ENCODE measurements at regions not wholly inside any gene's neighbourhood (a gene's known extent, or its start where the extent isn't known, plus 50 kb on each side); places are given as distances from the start of the nearest gene placed in this dataset.

- no peaks in the 10 kb centered on the region for H3K36me3 ChIP-seq (ENCODE audit: insufficient read depth, low read length)
- H3K4me1 ChIP-seq (ENCODE audit: insufficient read depth, low read length), result no peaks in the 10 kb centered on the region
- H3K9me3 Mint-ChIP-seq, result peaks cover 0 to 4% (median 0%) of the 10 kb centered on the region in 8 donors
- ChIA-PET POLR2A (ENCODE audit: partially characterized antibody) (no interaction called here), CTCF (ENCODE audit: partially characterized antibody) (no interaction called here)
- H3K36me3 Mint-ChIP-seq, result no peaks in the 10 kb centered on the region
- no peak for DNase-seq
- no peak overlapping the region for H3K4me3 Mint-ChIP-seq
- H3K9me3 ChIP-seq (ENCODE audit: control insufficient read depth in 1 of 2, low read length in 2 of 2), result no peaks in the 10 kb centered on the region
- H3K27ac Mint-ChIP-seq, result no peak overlapping the region
- H3K4me1 Mint-ChIP-seq, result no peaks in the 10 kb centered on the region
- H3K4me3 ChIP-seq (ENCODE audit: low read length in 2 of 2), result no peak overlapping the region
- intact Hi-C loops (cut with micrococcal nuclease), result no loop called here
- peaks cover 3 to 4% of the 10 kb centered on the region in 2 donors for H3K27me3 Mint-ChIP-seq
- no peak overlapping the region for H3K27ac ChIP-seq (ENCODE audit: low read depth, low read length)
- no peaks in the 10 kb centered on the region for H3K27me3 ChIP-seq (ENCODE audit: insufficient read depth, low read length)
These were observed 120.0 kb upstream of the EGFR start for GRCh38 chr7:54898659-54899340.

- H3K36me3 Mint-ChIP-seq, result no peaks in the 10 kb centered on the region
- peaks cover 2 to 3% of the 10 kb centered on the region in 2 donors for H3K27me3 Mint-ChIP-seq
- CTCF ChIA-PET (ENCODE audit: partially characterized antibody), result no interaction called here
- H3K9me3 Mint-ChIP-seq, result peaks cover 0 to 4% (median 0%) of the 10 kb centered on the region in 8 donors
- no peak overlapping the region for H3K4me3 Mint-ChIP-seq
- H3K27ac Mint-ChIP-seq, result no peak overlapping the region
- H3K4me1 ChIP-seq (ENCODE audit: insufficient read depth, low read length), result no peaks in the 10 kb centered on the region
- no peak for DNase-seq
- no peaks in the 10 kb centered on the region for H3K27me3 ChIP-seq (ENCODE audit: insufficient read depth, low read length)
- no peak overlapping the region for H3K27ac ChIP-seq (ENCODE audit: low read depth, low read length)
- no peaks in the 10 kb centered on the region for H3K9me3 ChIP-seq (ENCODE audit: control insufficient read depth in 1 of 2, low read length in 2 of 2)
- H3K36me3 ChIP-seq (ENCODE audit: insufficient read depth, low read length), result no peaks in the 10 kb centered on the region
- intact Hi-C loops (cut with micrococcal nuclease), result no loop called here
- POLR2A ChIA-PET (ENCODE audit: partially characterized antibody), result no interaction called here
- no peak overlapping the region for H3K4me3 ChIP-seq (ENCODE audit: low read length in 2 of 2)
- no peaks in the 10 kb centered on the region for H3K4me1 Mint-ChIP-seq
These were observed 117.0 kb upstream of the EGFR start for GRCh38 chr7:54901840-54902239.

GRCh38 chr7:54904130-54904529 is 114.7 kb upstream of the EGFR start:
- Histone ChIP-seq H3K36me3 (ENCODE audit: insufficient read depth, low read length) (no peaks in the 10 kb centered on the region), H3K27ac (ENCODE audit: low read depth, low read length) (no peak overlapping the region), H3K9me3 (ENCODE audit: control insufficient read depth in 1 of 2, low read length in 2 of 2) (no peaks in the 10 kb centered on the region), H3K27me3 (ENCODE audit: insufficient read depth, low read length) (no peaks in the 10 kb centered on the region), H3K4me3 (ENCODE audit: low read length in 2 of 2) (no peak overlapping the region), H3K4me1 (ENCODE audit: insufficient read depth, low read length) (no peaks in the 10 kb centered on the region)
- ChIA-PET CTCF (ENCODE audit: partially characterized antibody) (no interaction called here), POLR2A (ENCODE audit: partially characterized antibody) (no interaction called here)
- no peak for DNase-seq
- H3K4me3 Mint-ChIP-seq, result no peak overlapping the region
- H3K27ac Mint-ChIP-seq, result no peak overlapping the region
- H3K36me3 Mint-ChIP-seq, result no peaks in the 10 kb centered on the region
- H3K27me3 Mint-ChIP-seq, result peaks cover 3 to 5% of the 10 kb centered on the region in 2 donors
- H3K9me3 Mint-ChIP-seq, result peaks cover 0 to 4% (median 0%) of the 10 kb centered on the region in 8 donors
- H3K4me1 Mint-ChIP-seq, result no peaks in the 10 kb centered on the region
- intact Hi-C loops (cut with micrococcal nuclease), result no loop called here

- Histone ChIP-seq H3K4me3 (ENCODE audit: low read length in 2 of 2) (no peak overlapping the region), H3K27ac (ENCODE audit: low read depth, low read length) (no peak overlapping the region), H3K4me1 (ENCODE audit: insufficient read depth, low read length) (no peaks in the 10 kb centered on the region), H3K9me3 (ENCODE audit: control insufficient read depth in 1 of 2, low read length in 2 of 2) (no peaks in the 10 kb centered on the region), H3K36me3 (ENCODE audit: insufficient read depth, low read length) (no peaks in the 10 kb centered on the region), H3K27me3 (ENCODE audit: insufficient read depth, low read length) (no peaks in the 10 kb centered on the region)
- Mint-ChIP-seq H3K4me3 (no peak overlapping the region), H3K27me3 (peaks cover 3 to 5% of the 10 kb centered on the region in 2 donors), H3K9me3 (peaks cover 0 to 5% (median 3%) of the 10 kb centered on the region in 8 donors), H3K36me3 (no peaks in the 10 kb centered on the region), H3K4me1 (no peaks in the 10 kb centered on the region), H3K27ac (no peak overlapping the region)
- intact Hi-C loops (cut with micrococcal nuclease), result no loop called here
- no peak for DNase-seq
- ChIA-PET POLR2A (ENCODE audit: partially characterized antibody) (no interaction called here), CTCF (ENCODE audit: partially characterized antibody) (no interaction called here)
These were observed 113.8 kb upstream of the EGFR start for GRCh38 chr7:54904986-54905385.

- intact Hi-C loops (cut with micrococcal nuclease), result no loop called here
- Histone ChIP-seq H3K4me1 (ENCODE audit: insufficient read depth, low read length) (no peaks in the 10 kb centered on the region), H3K27me3 (ENCODE audit: insufficient read depth, low read length) (no peaks in the 10 kb centered on the region), H3K27ac (ENCODE audit: low read depth, low read length) (no peak overlapping the region), H3K36me3 (ENCODE audit: insufficient read depth, low read length) (no peaks in the 10 kb centered on the region), H3K9me3 (ENCODE audit: control insufficient read depth in 1 of 2, low read length in 2 of 2) (no peaks in the 10 kb centered on the region), H3K4me3 (ENCODE audit: low read length in 2 of 2) (no peak overlapping the region)
- H3K9me3 Mint-ChIP-seq, result peaks cover 0 to 7% (median 4%) of the 10 kb centered on the region in 8 donors
- peaks cover 4 to 6% of the 10 kb centered on the region in 2 donors for H3K27me3 Mint-ChIP-seq
- ChIA-PET POLR2A (ENCODE audit: partially characterized antibody) (no interaction called here), CTCF (ENCODE audit: partially characterized antibody) (no interaction called here)
- H3K4me3 Mint-ChIP-seq, result no peak overlapping the region
- H3K4me1 Mint-ChIP-seq, result no peaks in the 10 kb centered on the region
- H3K36me3 Mint-ChIP-seq, result no peaks in the 10 kb centered on the region
- DNase-seq, result no peak
- no peak overlapping the region for H3K27ac Mint-ChIP-seq
These were observed 111.9 kb upstream of the EGFR start for GRCh38 chr7:54906963-54907362.

GRCh38 chr7:54907981-54908380 is 110.8 kb upstream of the EGFR start:
- Mint-ChIP-seq H3K9me3 (peaks cover 0 to 7% (median 3%) of the 10 kb centered on the region in 8 donors), H3K4me1 (no peaks in the 10 kb centered on the region), H3K27ac (no peak overlapping the region), H3K36me3 (no peaks in the 10 kb centered on the region), H3K27me3 (peaks cover 3% of the 10 kb centered on the region in 2 donors), H3K4me3 (no peak overlapping the region)
- Histone ChIP-seq H3K27me3 (ENCODE audit: insufficient read depth, low read length) (no peaks in the 10 kb centered on the region), H3K9me3 (ENCODE audit: control insufficient read depth in 1 of 2, low read length in 2 of 2) (no peaks in the 10 kb centered on the region), H3K4me1 (ENCODE audit: insufficient read depth, low read length) (no peaks in the 10 kb centered on the region), H3K36me3 (ENCODE audit: insufficient read depth, low read length) (no peaks in the 10 kb centered on the region), H3K4me3 (ENCODE audit: low read length in 2 of 2) (no peak overlapping the region), H3K27ac (ENCODE audit: low read depth, low read length) (no peak overlapping the region)
- ChIA-PET POLR2A (ENCODE audit: partially characterized antibody) (no interaction called here), CTCF (ENCODE audit: partially characterized antibody) (no interaction called here)
- no peak for DNase-seq
- intact Hi-C loops (cut with micrococcal nuclease), result no loop called here

- POLR2A ChIA-PET (ENCODE audit: partially characterized antibody), result no interaction called here
- peaks cover 3% of the 10 kb centered on the region in 2 donors for H3K27me3 Mint-ChIP-seq
- no peak overlapping the region for H3K4me3 ChIP-seq (ENCODE audit: low read length in 2 of 2)
- H3K27me3 ChIP-seq (ENCODE audit: insufficient read depth, low read length), result no peaks in the 10 kb centered on the region
- peaks cover 0 to 7% (median 3%) of the 10 kb centered on the region in 8 donors for H3K9me3 Mint-ChIP-seq
- CTCF ChIA-PET (ENCODE audit: partially characterized antibody), result no interaction called here
- H3K4me1 ChIP-seq (ENCODE audit: insufficient read depth, low read length), result no peaks in the 10 kb centered on the region
- no peaks in the 10 kb centered on the region for H3K4me1 Mint-ChIP-seq
- no peaks in the 10 kb centered on the region for H3K36me3 ChIP-seq (ENCODE audit: insufficient read depth, low read length)
- H3K4me3 Mint-ChIP-seq, result no peak overlapping the region
- no peak for DNase-seq
- no peak overlapping the region for H3K27ac Mint-ChIP-seq
- H3K36me3 Mint-ChIP-seq, result no peaks in the 10 kb centered on the region
- intact Hi-C loops (cut with micrococcal nuclease), result no loop called here
- no peaks in the 10 kb centered on the region for H3K9me3 ChIP-seq (ENCODE audit: control insufficient read depth in 1 of 2, low read length in 2 of 2)
- no peak overlapping the region for H3K27ac ChIP-seq (ENCODE audit: low read depth, low read length)
These were observed 109.9 kb upstream of the EGFR start for GRCh38 chr7:54908760-54909438.
